CD4-positive, alpha-beta T cell treated with Interleukin-10 for 1 hour (primary cell): ENCODE measurements at regions not wholly inside any gene's neighbourhood (a gene's known extent, or its start where the extent isn't known, plus 50 kb on each side); places are given as distances from the start of the nearest gene placed in this dataset.

ENCODE experiments used
- DNase-seq: peaks from one replicate; pipeline ENCODE4 v3.0.0-alpha.2; 2020

- no peak for DNase-seq
Measured at GRCh38 chr12:87828382-87828973, 200.7 kb downstream of the C12orf50 start.

GRCh38 chr12:87827638-87828264 lies 201.4 kb downstream of the C12orf50 start:
- DNase-seq = no peak

- DNase-seq = no peak
Measured at GRCh38 chr12:87822923-87823322, 206.3 kb downstream of the C12orf50 start.

GRCh38 chr12:87820524-87821202 lies 208.5 kb downstream of the C12orf50 start:
- DNase-seq = no peak

GRCh38 chr12:87818441-87818840 lies 210.8 kb downstream of the C12orf50 start:
- no peak for DNase-seq

- no peak for DNase-seq
Measured at GRCh38 chr12:87815771-87816585, 213.2 kb downstream of the C12orf50 start.

GRCh38 chr12:87814625-87815024 lies 214.6 kb downstream of the C12orf50 start:
- DNase-seq = no peak

GRCh38 chr12:87813476-87814234 lies 215.5 kb downstream of the C12orf50 start:
- DNase-seq = no peak

GRCh38 chr12:87812681-87813080 lies 216.5 kb downstream of the C12orf50 start:
- DNase-seq = no peak

GRCh38 chr12:87812030-87812429 lies 217.2 kb downstream of the C12orf50 start:
- no peak for DNase-seq

- no peak for DNase-seq
Measured at GRCh38 chr12:87809916-87810315, 219.3 kb downstream of the C12orf50 start.

GRCh38 chr12:87807086-87807485 lies 222.1 kb downstream of the C12orf50 start:
- DNase-seq = no peak

- DNase-seq = no peak
Measured at GRCh38 chr12:87806310-87806709, 222.9 kb downstream of the C12orf50 start.

- DNase-seq = no peak
Measured at GRCh38 chr12:87804386-87804785, 224.8 kb downstream of the C12orf50 start.

- DNase-seq = no peak
Measured at GRCh38 chr12:87802721-87803011, 226.5 kb downstream of the C12orf50 start.

- no peak for DNase-seq
Measured at GRCh38 chr12:87801860-87802720, 227.1 kb downstream of the C12orf50 start.

- no peak for DNase-seq
Measured at GRCh38 chr12:87796961-87797516, 232.2 kb downstream of the C12orf50 start.

GRCh38 chr12:87795555-87795954 lies 233.6 kb downstream of the C12orf50 start:
- no peak for DNase-seq

- DNase-seq = no peak
Measured at GRCh38 chr12:87794854-87795253, 234.3 kb downstream of the C12orf50 start.

GRCh38 chr12:87793131-87793530 lies 236.1 kb downstream of the C12orf50 start:
- no peak for DNase-seq

- DNase-seq = no peak
Measured at GRCh38 chr12:87784350-87784749, 244.9 kb downstream of the C12orf50 start.

GRCh38 chr12:87783467-87783866 lies 245.7 kb downstream of the C12orf50 start:
- DNase-seq = no peak
